ENCODE measurements at regions not wholly inside any gene's neighbourhood (a gene's known extent, or its start where the extent isn't known, plus 50 kb on each side); places are given as distances from the start of the nearest gene placed in this dataset.
A peak's percentile ranks its signal among the peaks of the same experiment; 100 is the strongest.

DNA sequence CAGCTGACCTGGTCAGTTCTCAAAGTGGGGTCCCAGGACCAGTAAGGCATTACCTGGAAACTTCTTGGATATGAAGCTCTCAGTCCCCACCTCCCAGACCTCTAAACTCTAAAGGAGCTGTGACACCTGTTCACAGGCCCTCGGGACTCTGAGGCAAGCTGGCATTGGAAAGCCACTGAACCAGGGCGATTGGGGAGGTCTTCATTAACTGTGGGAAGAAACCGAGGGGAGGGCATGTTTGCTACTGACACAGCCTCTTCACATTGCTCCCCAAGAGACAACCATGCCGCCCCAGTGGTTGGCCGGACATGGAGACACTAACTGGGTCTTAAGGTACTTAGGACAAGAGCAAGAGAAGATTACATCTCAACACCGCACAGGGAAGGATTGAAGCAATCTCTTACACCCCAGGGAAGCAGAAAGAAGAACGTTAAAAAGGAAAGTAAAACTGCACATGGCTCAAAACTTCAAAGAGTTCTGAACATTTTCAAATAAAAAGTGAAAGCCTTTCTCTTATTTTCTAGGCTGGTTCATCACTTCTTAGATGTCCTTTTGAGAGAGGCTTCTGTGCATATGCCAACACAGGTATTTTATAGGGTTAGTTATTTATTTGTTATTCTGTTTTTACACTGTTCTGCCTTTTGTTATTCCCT, 210.0 kb upstream of the CST7 start:
- DNase-seq (ENCODE audit: low spot score) = no peak

DNA sequence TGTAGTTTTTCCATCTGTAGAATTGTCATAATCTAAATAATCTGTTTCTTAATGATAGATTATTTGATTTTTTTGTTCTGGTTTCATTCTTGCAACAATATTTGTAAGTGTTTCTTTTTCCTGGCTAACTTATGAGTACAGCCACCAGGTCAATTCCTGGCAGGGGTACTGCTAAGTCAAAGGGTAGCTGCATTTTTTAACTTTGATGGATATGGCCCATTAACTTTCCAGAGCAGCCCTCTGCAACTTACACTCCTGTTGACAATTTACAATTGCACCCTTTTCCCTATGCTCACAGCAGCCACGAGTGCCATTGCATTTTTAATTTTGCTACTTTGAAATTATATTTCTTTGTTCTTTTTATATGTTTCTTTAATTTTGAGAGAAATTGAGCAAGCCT, 209.3 kb upstream of the CST7 start:
- DNase-seq (ENCODE audit: low spot score) = no peak

DNA sequence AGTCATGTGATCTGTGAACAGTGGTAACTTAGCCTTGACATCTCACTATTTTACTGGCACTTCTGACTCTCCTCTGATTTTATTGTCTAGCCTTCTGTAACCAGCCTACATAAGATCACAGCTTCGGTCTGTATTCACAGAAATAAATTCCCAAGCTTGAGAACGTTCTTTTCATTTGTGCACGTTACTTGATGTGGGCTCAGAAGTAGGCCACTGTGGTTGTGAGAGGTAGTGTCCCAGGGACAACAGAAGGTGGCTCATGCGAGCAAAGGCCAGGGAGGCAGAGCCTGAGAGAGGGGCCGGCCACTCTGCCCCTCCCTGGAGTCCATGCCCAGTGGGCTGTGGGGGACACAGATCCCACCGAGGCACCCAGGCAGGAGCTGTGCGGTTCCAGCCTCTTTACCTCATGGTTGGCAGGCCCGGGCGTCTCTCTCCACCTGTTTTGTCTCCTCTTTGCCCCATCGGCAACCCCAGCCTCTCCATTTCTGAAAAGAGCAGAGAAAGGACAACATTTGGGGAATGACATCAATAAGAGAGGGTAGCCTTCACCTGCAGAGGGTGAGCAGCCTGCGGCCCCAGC, 207.5 kb upstream of the CST7 start:
- DNase-seq (ENCODE audit: low spot score) = no peak

DNA sequence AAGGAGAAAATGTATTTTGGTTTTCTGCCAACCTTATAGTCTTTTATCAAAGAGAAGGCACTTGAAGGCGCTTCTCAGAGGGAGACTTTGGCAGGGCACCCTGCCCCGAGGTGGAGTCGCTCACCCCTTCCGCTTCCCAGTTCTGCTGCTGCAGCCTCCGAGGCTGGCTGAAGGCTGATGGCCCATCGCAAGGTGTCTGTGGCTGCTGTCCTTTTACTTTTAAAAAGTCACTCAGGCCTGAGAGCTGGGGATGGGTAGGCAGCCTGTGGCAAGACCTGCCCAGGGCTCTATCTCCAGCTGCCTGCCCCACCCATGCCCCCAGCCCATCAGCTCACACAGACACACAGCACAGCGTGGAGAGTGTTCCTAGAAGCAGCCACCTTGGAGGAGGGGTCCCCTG, 206.6 kb upstream of the CST7 start:
- no peak for DNase-seq (ENCODE audit: low spot score)

DNA sequence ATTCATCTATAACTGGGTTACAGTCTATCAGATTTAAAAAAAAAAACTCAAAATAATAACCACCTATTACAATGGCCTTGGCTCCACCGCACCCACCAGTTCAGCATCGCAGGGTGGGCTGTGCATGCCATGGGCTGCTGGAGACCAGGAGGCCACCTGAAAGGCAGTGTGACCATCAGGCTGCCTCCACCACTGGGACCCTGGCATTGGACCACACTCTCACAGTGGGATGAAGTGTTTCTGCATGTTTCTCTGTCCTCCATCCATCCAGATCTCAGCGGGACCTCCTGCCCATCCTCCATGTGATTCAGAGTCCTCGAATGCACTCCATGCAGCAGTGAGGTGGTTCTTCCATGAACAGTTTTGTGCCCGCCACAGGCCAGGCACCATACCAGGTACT, 206.1 kb upstream of the CST7 start:
- no peak for DNase-seq (ENCODE audit: low spot score)

DNA sequence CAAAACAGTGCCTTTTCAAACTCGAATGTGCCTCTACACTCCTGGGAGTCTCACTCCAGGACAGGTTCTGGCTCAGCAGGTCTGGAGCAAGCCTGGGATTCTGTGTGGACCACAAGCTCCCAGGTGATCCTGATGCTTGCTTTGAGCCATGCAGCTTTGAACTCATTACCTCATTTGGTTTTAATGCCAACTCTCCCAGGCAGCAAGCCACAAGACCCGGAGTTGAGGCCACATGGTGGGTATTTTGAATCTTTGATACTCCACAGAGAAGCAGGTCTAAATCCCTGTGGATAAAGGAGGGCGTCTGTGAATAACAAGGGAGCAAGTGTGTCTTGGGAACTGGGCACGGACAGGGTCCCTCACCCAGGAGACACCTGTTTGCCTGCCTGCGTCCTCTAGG, 205.4 kb upstream of the CST7 start:
- no peak for DNase-seq (ENCODE audit: low spot score)

DNA sequence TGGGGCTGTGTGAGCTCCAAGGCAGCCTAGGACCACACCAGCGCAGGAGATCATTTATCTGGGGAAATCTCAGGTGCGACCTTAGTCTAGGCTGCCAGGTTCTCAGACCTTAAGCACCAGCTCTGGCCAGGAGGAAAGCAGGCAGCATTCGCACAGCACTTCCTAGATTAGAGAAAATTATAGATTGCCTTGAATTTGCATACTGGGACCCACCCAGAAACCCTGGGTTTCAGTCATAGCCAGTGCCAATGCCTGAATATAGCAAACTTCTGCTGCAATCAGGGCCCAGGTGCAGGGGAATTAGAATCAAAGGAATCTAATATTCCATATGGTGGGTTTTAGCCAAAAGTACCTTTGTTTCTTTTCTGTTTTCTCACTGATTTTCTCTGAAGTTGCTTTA, 204.3 kb upstream of the CST7 start:
- no peak for DNase-seq (ENCODE audit: low spot score)

DNA sequence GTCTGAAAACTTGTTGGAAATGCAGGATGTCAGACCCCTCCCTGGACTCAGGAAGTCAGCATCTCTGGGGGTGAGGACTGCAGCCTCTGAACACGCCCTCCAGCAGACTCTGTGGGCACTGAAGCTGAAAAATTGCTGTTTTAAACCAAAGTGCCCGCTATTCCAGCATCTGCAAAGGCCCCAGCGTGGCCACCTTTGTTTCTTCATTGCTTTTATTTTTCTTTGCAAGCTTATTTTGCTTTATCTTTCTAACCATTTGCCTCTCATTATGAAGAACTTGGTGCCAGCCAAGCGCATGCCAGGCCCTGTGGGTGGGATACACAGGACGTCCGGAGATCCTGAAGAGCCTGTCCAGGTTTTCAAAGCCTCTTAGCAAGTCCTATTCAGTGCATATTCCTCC, 203.9 kb upstream of the CST7 start:
- no peak for DNase-seq (ENCODE audit: low spot score)

DNA sequence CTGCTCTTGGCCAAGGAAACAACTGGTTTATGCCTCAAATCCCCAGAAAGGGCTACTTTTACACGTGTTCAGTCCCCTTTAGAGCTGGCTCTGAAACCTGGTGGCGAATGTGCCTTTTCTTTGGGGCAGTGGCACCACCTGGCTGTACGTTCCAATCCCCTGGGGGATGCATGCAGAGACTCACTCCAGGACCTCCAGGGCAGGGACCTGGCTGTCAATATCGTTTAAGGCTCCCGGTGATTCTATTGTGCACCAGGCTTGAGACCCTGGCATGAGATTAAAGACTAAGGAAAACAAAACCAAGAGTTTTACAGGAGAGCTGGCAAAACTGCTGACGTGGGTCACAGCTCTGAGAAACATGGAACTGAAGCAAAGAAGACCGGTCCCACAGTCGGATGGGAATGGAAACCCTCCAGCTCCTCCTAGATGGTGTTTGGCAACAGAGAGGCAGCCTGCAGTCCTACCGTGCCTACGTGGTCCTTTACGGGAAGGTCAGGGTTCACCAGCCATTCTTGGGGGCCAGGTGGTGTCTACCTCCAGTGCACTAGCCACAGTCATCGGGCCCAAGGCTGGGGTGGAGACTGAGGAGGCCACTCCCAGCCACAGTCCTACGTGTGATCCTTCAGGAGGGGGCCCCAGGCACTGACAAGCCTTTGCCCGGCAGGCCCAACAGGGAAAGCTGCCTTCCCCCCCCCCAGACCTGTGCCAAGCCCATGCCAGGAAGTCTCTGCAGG, 203.3 kb upstream of the CST7 start:
- no peak for DNase-seq (ENCODE audit: low spot score)

DNA sequence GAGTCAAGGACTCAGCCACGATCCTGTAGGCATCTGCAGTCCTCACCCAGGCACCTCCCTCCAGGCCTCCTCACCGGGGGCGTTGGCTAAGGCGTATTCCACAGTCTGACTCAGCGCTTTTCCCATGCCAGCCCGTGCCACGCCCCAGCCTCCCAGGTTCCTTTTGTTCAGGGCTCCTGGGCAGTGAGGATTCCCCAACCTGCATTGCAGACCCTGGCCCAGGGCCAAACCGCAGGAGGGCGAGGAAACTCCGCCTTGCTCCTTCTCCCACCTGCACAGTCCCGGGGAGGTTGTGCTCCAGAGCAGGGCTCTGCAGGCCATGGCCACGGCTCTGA, 202.8 kb upstream of the CST7 start:
- DNase-seq (ENCODE audit: low spot score) = no peak

DNA sequence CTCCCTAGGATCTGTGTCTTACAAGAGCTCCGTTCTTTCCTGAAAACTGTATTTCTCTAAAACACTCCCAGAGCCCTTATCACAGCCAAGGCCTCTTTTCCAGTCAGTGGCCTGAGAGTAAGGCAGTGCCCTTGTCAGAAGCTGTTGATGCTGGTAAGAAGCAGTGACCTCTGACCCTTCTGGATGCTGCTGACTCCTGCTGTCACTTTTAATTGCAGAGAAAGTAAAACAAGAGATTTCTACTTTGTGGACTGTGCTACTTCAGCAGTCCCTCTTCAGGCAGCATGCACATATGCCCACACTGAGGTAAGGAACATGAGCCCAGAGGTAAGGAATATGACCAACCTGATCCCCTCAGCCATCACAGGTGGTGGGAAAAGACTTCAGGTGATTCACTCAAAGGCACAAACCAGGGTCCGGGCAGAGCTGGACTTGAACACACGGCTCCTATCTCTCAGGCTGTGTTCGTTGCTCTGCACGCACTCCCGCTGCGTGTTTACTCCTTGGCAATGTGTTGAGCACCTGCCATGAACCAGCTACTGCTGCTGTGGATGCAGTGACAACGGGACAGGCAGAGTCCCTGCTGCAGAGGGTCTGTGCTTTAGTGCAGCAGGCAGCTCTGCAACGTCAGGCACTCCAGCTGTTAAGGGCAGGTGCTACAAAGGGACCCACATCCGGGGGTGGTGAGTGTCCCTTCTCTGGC, 201.9 kb upstream of the CST7 start:
- no peak for DNase-seq (ENCODE audit: low spot score)

DNA sequence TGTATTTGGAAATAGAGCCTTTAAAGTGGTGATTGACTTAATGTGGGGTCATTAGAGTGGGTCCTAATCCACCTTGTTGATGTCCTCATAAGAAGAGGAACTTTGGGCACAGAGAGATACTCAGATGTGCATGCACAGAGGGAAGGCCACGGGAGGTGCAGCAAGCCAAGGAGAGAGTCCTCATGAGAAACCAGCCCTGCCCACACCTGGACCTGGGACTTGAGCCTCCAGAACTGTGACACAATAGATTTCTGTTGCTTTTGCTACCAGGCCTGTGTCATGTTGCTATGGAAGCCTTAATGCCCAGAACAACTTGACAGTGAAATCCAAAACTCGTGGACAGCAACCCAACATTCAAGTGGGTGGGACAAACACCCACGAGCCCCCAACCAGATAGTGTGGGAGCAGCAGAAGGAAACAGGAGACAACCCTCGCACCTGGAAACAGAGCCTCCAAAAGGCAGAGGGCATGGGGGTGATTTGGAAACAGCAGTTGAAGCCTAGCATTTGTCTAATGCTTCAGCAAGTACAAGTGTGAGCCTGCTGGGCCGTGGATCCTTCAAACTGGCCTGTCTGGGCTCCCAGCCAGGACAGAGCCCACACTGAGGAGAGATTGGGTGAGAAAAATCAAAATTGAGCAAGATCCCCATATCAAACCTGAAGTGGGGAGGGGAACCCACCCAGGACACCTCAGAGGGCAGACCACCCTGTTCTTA, 201.0 kb upstream of the CST7 start:
- DNase-seq (ENCODE audit: low spot score) = peak; percentile 9

DNA sequence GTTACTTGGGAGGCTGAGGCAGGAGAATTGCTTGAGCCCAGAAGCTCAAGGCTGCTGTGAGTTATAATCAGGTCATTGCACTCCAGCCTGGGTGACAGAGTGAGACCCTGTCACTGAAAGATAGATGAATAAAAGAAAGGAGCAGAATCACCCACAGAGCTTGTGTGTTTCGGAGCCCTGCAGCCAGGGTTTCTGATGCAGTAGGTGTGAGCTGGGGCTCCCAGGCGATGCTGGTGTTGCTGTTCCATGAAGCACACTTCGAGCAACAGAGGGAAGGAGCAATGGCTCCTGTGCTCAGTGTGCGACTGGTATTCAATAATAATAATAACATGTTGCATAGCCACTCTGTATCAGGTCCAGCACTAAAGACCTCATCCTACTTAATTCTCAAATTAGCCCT, 197.5 kb upstream of the CST7 start:
- no peak for DNase-seq (ENCODE audit: low spot score)

DNA sequence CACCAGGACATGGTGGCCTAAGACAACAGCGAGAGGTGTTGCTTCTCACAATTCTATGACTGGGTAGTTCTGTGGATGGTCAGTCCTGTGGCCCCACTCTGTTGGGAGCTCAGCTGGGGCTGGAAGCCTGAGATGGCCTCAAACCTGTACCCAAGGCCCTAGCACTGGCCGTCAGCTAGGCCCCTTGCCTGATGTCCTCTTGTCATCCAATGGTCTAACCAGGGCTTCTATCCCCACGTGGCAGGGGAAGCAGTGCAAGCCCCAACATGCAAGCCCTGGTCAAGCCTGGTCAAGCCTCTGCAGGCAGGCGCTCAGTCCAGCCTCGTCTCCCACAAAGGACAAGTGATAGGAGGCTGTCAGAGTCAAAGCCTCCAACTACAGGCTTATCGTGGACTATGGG, 196.5 kb upstream of the CST7 start:
- no peak for DNase-seq (ENCODE audit: low spot score)

DNA sequence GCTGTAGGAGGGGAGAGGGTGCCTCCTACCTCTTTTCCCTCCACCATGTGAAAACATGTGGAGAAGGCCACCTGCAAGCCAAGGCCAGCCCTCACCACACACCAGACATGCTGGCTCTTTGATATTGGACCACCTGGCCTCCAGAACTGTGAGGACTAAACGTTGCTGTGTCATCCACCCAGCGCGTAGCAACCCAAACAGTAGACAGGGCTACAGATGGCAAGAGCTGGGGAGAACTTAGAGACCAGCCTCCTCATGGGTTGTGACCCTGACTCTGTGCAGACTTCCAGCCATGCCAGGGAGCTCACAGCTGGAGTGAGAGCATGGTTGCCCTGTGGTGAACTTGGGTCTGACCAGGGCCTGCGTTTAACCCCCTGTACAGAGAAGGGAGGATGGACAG, 195.9 kb upstream of the CST7 start:
- no peak for DNase-seq (ENCODE audit: low spot score)

DNA sequence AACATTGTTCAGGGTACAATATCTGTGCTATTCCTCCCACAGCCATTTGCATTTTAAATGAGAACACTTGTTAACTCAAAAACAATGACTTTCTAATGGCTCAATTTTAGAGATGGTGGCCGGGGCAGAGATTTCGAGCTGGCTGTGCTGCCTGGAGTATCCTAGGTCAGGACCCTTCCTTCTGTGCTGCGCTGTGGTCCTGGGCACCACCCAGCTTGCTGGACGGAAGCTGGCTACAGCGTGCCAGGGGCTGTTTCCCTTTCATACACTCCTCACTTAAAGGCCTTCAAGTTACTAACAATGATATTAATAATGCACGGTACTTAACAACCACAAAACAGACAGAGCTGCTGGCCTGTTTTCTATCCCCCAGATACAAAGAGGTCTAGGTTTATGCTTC, 194.4 kb upstream of the CST7 start:
- DNase-seq (ENCODE audit: low spot score) = no peak

DNA sequence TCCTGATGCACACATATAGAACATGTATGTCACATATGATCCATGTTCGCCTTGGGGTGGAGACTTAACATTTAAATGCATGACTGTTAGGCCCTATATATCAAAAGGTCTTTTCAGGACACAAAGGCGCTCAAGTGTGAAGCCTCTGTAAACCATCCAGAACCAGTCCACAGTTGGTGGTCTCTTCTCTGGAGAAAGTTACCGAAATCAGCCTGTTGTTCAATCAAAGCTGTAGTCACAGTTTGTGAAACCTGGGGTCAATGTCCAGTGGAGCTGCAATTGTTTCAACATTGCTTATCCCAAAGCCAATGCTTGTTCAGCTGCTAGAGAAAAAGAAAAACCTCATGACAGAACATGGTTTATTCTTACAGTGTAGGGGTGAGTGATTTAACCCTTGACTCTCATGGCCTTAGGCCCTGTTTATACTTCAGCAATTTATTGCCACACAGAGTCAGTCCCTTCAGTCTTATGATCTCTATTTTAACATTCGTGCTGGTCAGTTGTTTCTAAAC, 193.6 kb upstream of the CST7 start:
- no peak for DNase-seq (ENCODE audit: low spot score)

DNA sequence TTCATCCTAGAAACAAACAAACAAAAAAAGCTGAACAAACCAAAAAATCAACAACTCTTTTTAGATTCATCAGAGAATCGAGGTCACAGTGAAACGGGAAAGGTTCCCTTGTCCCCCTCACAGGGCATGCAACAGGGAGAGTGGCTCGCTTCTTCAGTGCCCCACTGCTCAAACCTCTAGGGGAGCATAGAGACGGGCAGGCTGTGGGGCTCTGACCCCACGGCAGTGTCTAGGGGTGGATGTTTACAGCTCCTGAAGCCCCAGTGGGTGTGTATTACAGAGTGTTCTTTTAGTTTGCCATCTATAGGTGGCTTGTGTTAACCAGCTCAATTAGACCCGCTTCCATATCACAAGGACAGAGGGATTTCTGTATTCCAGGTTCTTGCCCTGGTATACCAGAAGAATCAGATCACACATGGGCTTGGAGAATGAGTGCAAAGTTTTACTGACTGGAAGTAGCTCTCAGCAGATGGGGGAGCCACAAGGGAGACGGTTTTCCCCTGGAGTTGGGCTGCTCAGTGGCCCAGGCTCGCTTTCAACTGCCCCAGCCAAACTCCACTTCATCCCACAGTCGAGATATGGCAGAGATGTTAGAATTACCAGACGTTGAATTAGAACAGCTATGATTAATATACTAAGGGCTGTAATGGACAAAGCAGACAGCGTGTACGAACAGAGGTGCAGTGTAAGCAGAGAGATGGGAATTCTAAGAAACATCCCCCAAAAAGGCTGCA, 192.6 kb upstream of the CST7 start:
- DNase-seq (ENCODE audit: low spot score) = no peak

DNA sequence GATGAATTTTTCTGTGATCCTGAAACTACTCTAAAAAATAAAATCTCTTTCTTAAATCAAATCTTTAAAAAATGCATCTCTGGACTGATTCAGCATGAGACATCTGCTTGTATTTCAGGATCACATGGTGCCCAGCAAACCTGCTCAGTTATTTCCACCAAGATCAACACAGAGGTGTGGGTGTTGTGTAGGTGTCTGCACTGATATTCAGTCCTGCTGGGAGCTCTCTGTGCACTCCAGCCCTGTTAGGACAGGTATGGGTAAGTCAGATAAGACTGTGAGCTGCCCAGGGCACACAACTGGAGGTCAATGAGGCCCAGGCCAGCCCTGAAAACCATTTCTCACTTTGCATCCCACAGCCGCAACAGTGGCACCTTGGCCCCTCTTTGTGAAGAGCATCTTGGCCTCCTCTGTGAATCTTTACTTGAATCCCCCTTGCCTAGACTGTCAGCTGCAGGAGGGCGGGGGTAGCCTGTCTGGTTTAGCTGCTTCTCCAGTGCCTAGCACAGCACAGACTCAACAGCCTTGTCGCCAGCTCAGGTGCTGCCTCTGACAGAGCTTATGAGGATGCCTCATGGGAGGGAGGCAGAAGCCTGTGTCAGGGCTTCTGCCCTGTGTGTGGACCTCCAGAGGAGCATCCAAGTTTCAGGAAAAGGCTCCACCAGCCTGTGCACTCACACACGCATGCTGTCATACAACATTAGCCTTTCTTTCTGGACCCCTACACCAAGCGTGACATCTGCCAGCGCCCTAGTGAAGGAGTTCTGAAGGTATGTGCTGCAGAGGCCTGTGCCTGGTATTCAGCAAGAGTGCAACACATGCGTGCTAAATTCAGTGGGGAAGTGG, 187.6 kb upstream of the CST7 start:
- no peak for DNase-seq (ENCODE audit: low spot score)

DNA sequence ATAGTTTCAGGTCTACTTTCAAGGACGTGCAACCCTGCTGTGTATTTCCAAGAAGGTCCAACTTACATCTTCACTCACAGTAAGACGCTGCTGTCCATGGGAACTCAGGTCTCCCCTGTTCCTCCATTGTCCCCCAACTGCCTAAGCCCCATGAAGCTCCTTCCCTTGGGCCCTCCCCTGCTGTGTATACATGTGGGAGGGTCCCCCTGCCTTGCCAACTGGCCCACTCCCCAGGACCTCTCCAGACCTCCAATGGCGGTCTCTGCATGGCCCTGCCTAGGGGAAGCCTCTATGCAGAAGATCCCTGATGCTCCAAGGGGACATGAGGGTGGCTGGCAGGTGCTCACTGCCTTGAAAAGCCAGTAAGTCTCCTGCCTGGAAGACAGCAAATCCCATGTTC, 186.7 kb upstream of the CST7 start:
- DNase-seq (ENCODE audit: low spot score) = no peak

Data from cerebellar cortex (tissue), 1 donor.